NB4 (cell line): ENCODE measurements at regions not wholly inside any gene's neighbourhood (a gene's known extent, or its start where the extent isn't known, plus 50 kb on each side); places are given as distances from the start of the nearest gene placed in this dataset.

ENCODE experiments used
- CTCF ChIP-seq: IDR thresholded peaks from one replicate; pipeline ENCODE4 v1.5.1; 2012; ENCODE audit warnings: low read depth, low read length
- MAX ChIP-seq: IDR thresholded peaks from 2 replicates; pipeline ENCODE4 v1.6.1; 2011; ENCODE audit warnings: low read depth, low read length
- MYC ChIP-seq: IDR thresholded peaks from 2 replicates; pipeline ENCODE4 v1.6.1; 2011; ENCODE audit warnings: low read depth, low read length
- POLR2A ChIP-seq: IDR thresholded peaks from 2 replicates; pipeline ENCODE4 v1.6.1; 2011; ENCODE audit warnings: mild to moderate bottlenecking; ENCODE audit not compliant: insufficient read length; ENCODE audit errors: extremely low read depth

GRCh38 chr1:71304125-71304524 is 223.3 kb upstream of the ZRANB2 start:
- TF ChIP-seq CTCF (no peak), POLR2A (no peak), MYC (no peak), MAX (no peak)
